ENCODE measurements at regions not wholly inside any gene's neighbourhood (a gene's known extent, or its start where the extent isn't known, plus 50 kb on each side); places are given as distances from the start of the nearest gene placed in this dataset.

DNA sequence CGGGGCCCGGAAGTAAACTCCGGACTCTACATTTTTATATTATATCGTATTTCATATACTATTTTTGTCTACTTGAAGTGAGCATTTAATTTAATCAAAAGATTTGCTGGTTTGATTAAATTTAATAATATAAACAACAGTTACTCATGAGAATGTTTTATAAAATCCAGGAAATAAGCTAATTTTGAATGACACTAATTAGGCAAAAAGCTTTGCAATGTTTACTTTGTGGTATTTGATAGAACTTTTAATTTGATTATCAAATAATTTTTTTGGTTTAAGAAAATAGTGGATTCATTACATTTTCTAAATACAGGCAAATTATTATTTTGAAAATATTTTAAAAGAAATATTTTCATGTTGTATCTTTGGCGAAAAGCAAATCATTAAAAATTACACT, 900.4 kb upstream of the CDH2 start:
- POLR2A ChIA-PET, result no interaction called here
- Mint-ChIP-seq H3K4me3 (ENCODE audit: unreplicated experiment) (no peak overlapping the region), H3K36me3 (ENCODE audit: insufficient read depth, unreplicated experiment) (no peaks in the 10 kb centered on the region)

DNA sequence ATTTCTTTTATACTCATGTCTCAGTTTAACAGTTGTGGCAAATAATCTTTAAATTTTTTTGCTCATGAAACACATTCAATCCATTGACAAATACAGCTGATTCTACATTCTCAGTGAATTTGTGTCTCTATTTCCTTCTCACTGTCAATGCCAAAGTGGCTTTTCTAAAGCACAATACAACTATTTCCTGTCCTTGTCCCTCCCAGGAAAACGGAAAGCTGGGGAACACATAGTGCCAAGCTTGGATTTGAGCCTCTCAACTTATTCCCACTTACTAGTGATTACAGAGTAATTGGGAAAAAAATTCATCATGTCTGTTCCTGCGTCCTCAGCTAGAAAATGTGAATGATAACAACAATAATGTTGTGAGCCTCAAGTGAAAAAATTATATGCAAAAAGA, 899.7 kb upstream of the CDH2 start:
- DNase-seq, result no peak
- CTCF ChIA-PET, result no interaction called here
- Histone ChIP-seq H3K4me1 (no peaks in the 10 kb centered on the region), H3K27me3 (replicated peaks; ENCODE audit: control insufficient read depth, insufficient read depth, low read length) (no peaks in the 10 kb centered on the region), H3K4me3 (ENCODE audit: low read depth, low read length) (no peak overlapping the region), H3K36me3 (ENCODE audit: control insufficient read depth, insufficient read depth, low read length) (no peaks in the 10 kb centered on the region), H3K9me3 (no peaks in the 10 kb centered on the region)
- TF ChIP-seq, protein P1, sequence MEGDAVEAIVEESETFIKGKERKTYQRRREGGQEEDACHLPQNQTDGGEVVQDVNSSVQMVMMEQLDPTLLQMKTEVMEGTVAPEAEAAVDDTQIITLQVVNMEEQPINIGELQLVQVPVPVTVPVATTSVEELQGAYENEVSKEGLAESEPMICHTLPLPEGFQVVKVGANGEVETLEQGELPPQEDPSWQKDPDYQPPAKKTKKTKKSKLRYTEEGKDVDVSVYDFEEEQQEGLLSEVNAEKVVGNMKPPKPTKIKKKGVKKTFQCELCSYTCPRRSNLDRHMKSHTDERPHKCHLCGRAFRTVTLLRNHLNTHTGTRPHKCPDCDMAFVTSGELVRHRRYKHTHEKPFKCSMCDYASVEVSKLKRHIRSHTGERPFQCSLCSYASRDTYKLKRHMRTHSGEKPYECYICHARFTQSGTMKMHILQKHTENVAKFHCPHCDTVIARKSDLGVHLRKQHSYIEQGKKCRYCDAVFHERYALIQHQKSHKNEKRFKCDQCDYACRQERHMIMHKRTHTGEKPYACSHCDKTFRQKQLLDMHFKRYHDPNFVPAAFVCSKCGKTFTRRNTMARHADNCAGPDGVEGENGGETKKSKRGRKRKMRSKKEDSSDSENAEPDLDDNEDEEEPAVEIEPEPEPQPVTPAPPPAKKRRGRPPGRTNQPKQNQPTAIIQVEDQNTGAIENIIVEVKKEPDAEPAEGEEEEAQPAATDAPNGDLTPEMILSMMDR (IDR thresholded peaks at IDR 0.05; ENCODE audit: insufficient read depth in 1 of 2, low read depth in 1 of 2, low read length in 1 of 2, severe bottlenecking in 1 of 2, unreplicated experiment in 1 of 2), result no peak
- POLR2A ChIA-PET, result no interaction called here
- no peak overlapping the region for H3K4me3 Mint-ChIP-seq (ENCODE audit: unreplicated experiment)
- H3K27me3 Mint-ChIP-seq (ENCODE audit: insufficient read depth, unreplicated experiment), result no peaks in the 10 kb centered on the region
- H3K4me1 Mint-ChIP-seq (ENCODE audit: low read depth, unreplicated experiment), result no peaks in the 10 kb centered on the region
- intact Hi-C loops (cut with micrococcal nuclease; ENCODE audit: unreplicated experiment), result no loop called here
- H3K36me3 Mint-ChIP-seq (ENCODE audit: insufficient read depth, unreplicated experiment), result no peaks in the 10 kb centered on the region
- no TSS peak for BruUV-seq (replicated peaks)
- no peaks in the 10 kb centered on the region for H3K9me3 Mint-ChIP-seq (ENCODE audit: unreplicated experiment)
- H3K27ac Mint-ChIP-seq (ENCODE audit: unreplicated experiment), result no peak overlapping the region

More for the DNA sequence above, 900.4 kb upstream of the CDH2 start:
- Mint-ChIP-seq H3K27me3 (ENCODE audit: insufficient read depth, unreplicated experiment) (no peaks in the 10 kb centered on the region), H3K27ac (ENCODE audit: unreplicated experiment) (no peak overlapping the region), H3K4me1 (ENCODE audit: low read depth, unreplicated experiment) (no peaks in the 10 kb centered on the region), H3K9me3 (ENCODE audit: unreplicated experiment) (no peaks in the 10 kb centered on the region)
- DNase-seq, result no peak
- CTCF ChIA-PET, result no interaction called here
- TF ChIP-seq, protein P1 (IDR thresholded peaks at IDR 0.05; ENCODE audit: insufficient read depth in 1 of 2, low read depth in 1 of 2, low read length in 1 of 2, severe bottlenecking in 1 of 2, unreplicated experiment in 1 of 2), result no peak
- intact Hi-C loops (cut with micrococcal nuclease; ENCODE audit: unreplicated experiment), result no loop called here
- no peak overlapping the region for H3K4me3 ChIP-seq (ENCODE audit: low read depth, low read length)
- no peaks in the 10 kb centered on the region for H3K9me3 ChIP-seq
- H3K27me3 ChIP-seq (replicated peaks; ENCODE audit: control insufficient read depth, insufficient read depth, low read length), result no peaks in the 10 kb centered on the region
- BruUV-seq (replicated peaks), result no TSS peak
- no peaks in the 10 kb centered on the region for H3K4me1 ChIP-seq
- no peaks in the 10 kb centered on the region for H3K36me3 ChIP-seq (ENCODE audit: control insufficient read depth, insufficient read depth, low read length)

DNA sequence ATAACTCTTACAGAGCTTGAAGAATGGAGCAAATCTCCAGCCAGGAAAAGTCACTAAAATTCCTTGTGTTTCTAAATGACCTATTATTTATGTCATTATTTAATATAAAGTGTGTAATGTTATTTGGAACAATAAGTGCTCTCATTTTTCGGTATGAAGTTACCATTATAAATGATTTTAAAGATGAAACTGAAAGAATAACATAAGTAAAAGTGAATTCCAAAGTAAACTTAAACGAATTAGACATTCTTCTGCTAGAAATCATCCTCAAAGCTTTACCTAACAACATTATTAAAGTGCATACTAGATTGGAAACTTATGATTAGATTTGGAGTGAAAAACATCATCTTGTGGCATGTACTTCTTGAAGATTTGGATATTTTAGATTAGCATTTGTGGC, 897.2 kb upstream of the CDH2 start:
- no peaks in the 10 kb centered on the region for H3K36me3 ChIP-seq (ENCODE audit: control insufficient read depth, insufficient read depth, low read length)
- intact Hi-C loops (cut with micrococcal nuclease; ENCODE audit: unreplicated experiment), result no loop called here
- no peaks in the 10 kb centered on the region for H3K27me3 ChIP-seq (replicated peaks; ENCODE audit: control insufficient read depth, insufficient read depth, low read length)
- H3K9me3 Mint-ChIP-seq (ENCODE audit: unreplicated experiment), result no peaks in the 10 kb centered on the region
- H3K27ac Mint-ChIP-seq (ENCODE audit: unreplicated experiment), result no peak overlapping the region
- H3K4me1 Mint-ChIP-seq (ENCODE audit: low read depth, unreplicated experiment), result no peaks in the 10 kb centered on the region
- no peaks in the 10 kb centered on the region for H3K36me3 Mint-ChIP-seq (ENCODE audit: insufficient read depth, unreplicated experiment)
- TF ChIP-seq, protein P1 (IDR thresholded peaks at IDR 0.05; ENCODE audit: insufficient read depth in 1 of 2, low read depth in 1 of 2, low read length in 1 of 2, severe bottlenecking in 1 of 2, unreplicated experiment in 1 of 2), result no peak
- no peak overlapping the region for H3K4me3 Mint-ChIP-seq (ENCODE audit: unreplicated experiment)
- BruUV-seq (replicated peaks), result no TSS peak
- H3K27me3 Mint-ChIP-seq (ENCODE audit: insufficient read depth, unreplicated experiment), result no peaks in the 10 kb centered on the region
- DNase-seq, result no peak
- ChIA-PET POLR2A (no interaction called here), CTCF (no interaction called here)
- H3K9me3 ChIP-seq, result no peaks in the 10 kb centered on the region
- no peak overlapping the region for H3K4me3 ChIP-seq (ENCODE audit: low read depth, low read length)
- H3K4me1 ChIP-seq, result no peaks in the 10 kb centered on the region
